ENCODE measurements at regions not wholly inside any gene's neighbourhood (a gene's known extent, or its start where the extent isn't known, plus 50 kb on each side); places are given as distances from the start of the nearest gene placed in this dataset.

DNA sequence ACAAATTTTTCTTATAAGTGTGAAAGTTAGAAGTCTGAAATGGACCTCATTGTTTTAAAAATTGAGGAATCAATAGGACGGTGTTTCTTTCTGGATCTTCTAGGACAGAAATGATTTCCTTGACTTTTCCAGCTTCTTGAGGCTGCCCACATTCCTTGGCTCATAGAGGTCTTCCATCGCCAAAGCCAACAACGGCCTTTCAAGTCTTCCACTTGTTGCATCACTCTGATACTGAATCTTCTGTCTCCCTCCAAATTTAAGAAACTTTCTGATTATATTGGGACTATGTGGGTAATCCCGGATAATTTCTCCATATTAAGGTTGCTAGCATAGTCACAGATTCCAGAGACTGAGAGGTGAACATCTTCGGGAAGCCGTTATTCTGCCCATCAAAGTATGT lies 595.4 kb upstream of the ADAMTS5 start:
- TF ChIP-seq, protein P1, sequence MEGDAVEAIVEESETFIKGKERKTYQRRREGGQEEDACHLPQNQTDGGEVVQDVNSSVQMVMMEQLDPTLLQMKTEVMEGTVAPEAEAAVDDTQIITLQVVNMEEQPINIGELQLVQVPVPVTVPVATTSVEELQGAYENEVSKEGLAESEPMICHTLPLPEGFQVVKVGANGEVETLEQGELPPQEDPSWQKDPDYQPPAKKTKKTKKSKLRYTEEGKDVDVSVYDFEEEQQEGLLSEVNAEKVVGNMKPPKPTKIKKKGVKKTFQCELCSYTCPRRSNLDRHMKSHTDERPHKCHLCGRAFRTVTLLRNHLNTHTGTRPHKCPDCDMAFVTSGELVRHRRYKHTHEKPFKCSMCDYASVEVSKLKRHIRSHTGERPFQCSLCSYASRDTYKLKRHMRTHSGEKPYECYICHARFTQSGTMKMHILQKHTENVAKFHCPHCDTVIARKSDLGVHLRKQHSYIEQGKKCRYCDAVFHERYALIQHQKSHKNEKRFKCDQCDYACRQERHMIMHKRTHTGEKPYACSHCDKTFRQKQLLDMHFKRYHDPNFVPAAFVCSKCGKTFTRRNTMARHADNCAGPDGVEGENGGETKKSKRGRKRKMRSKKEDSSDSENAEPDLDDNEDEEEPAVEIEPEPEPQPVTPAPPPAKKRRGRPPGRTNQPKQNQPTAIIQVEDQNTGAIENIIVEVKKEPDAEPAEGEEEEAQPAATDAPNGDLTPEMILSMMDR (conservative IDR thresholded peaks at IDR 0.05; ENCODE audit: low read depth, low read length), result no peak
- no peak for TF ChIP-seq EZH2 (IDR thresholded peaks at IDR 0.05; ENCODE audit: borderline replicate concordance, low read depth, low read length, poor library complexity, severe bottlenecking)

Measured in A673 (cell line).